ENCODE measurements at regions not wholly inside any gene's neighbourhood (a gene's known extent, or its start where the extent isn't known, plus 50 kb on each side); places are given as distances from the start of the nearest gene placed in this dataset.

DNA sequence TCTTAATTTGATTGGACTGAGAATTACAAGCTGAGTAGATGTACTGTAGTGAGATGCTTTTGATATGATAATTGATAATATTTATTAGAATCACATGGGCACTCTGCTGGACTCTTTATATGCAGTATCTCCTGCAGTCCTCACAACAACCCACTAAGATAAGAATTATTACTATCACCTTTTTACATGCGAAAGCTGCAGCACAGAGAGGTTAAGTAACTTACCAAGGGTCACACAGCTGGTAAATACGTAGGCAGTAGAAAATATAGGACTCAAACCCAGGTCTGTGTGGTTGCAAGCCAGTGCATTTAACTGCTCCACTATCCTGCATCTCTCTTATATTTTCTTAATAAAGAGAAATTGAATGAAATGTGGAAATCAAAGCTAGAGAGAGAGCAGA is 392.8 kb upstream of the RORA start:
- H3K27me3 Mint-ChIP-seq (ENCODE audit: insufficient read depth, unreplicated experiment): peaks cover 9% of the 10 kb centered on the region
- DNase-seq: no peak
- H3K9me3 Mint-ChIP-seq (ENCODE audit: unreplicated experiment): peaks cover 6% of the 10 kb centered on the region
- no TSS peak for BruUV-seq (replicated peaks)
- H3K4me3 ChIP-seq (ENCODE audit: low read depth, low read length): no peak overlapping the region
- intact Hi-C loops (cut with micrococcal nuclease; ENCODE audit: unreplicated experiment): loop anchor here (10.0 kb wide), 1 partner anchor 213 kb away; no protein-coding TSS in a partner anchor
- no peak overlapping the region for H3K27ac Mint-ChIP-seq (ENCODE audit: unreplicated experiment)
- no peaks in the 10 kb centered on the region for H3K9me3 ChIP-seq
- CTCF ChIA-PET: no interaction called here
- POLR2A ChIA-PET: no interaction called here
- no peaks in the 10 kb centered on the region for H3K27me3 ChIP-seq (replicated peaks; ENCODE audit: control insufficient read depth, insufficient read depth, low read length)
- no peaks in the 10 kb centered on the region for H3K36me3 ChIP-seq (ENCODE audit: control insufficient read depth, insufficient read depth, low read length)
- H3K4me1 Mint-ChIP-seq (ENCODE audit: low read depth, unreplicated experiment): no peaks in the 10 kb centered on the region
- no peaks in the 10 kb centered on the region for H3K36me3 Mint-ChIP-seq (ENCODE audit: insufficient read depth, unreplicated experiment)
- no peak overlapping the region for H3K4me3 Mint-ChIP-seq (ENCODE audit: unreplicated experiment)
- H3K4me1 ChIP-seq: no peaks in the 10 kb centered on the region
- no peak for TF ChIP-seq CTCF (IDR thresholded peaks at IDR 0.05; ENCODE audit: insufficient read depth in 1 of 2, low read depth in 1 of 2, low read length in 1 of 2, severe bottlenecking in 1 of 2, unreplicated experiment in 1 of 2)

DNA sequence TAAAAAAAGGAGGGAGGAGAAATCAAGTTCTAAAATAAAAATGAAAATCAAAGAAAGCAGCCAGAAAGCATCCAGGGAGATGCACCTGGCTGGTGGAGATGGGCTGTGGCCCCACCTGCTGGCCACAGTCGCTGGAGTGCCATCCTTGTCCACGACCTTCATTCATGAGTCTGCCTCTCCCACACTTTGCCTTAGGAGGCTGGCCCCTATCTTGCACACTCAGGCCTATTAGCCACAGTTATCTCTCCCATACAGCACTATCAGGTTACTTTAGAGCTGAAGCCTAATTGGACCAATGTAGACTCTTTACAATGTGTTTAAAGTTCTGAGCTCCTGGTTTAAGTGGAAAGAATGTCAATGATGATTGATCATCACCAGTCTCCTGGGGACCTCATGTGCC is 392.0 kb upstream of the RORA start:
- ChIA-PET POLR2A (no interaction called here), CTCF (no interaction called here)
- Mint-ChIP-seq H3K27ac (ENCODE audit: unreplicated experiment) (no peak overlapping the region), H3K27me3 (ENCODE audit: insufficient read depth, unreplicated experiment) (peaks cover 9% of the 10 kb centered on the region), H3K9me3 (ENCODE audit: unreplicated experiment) (peaks cover 10% of the 10 kb centered on the region), H3K36me3 (ENCODE audit: insufficient read depth, unreplicated experiment) (no peaks in the 10 kb centered on the region), H3K4me1 (ENCODE audit: low read depth, unreplicated experiment) (no peaks in the 10 kb centered on the region), H3K4me3 (ENCODE audit: unreplicated experiment) (no peak overlapping the region)
- Histone ChIP-seq H3K27me3 (replicated peaks; ENCODE audit: control insufficient read depth, insufficient read depth, low read length) (no peaks in the 10 kb centered on the region), H3K36me3 (ENCODE audit: control insufficient read depth, insufficient read depth, low read length) (no peaks in the 10 kb centered on the region), H3K9me3 (no peaks in the 10 kb centered on the region), H3K4me3 (ENCODE audit: low read depth, low read length) (no peak overlapping the region), H3K4me1 (no peaks in the 10 kb centered on the region)
- BruUV-seq (replicated peaks): no TSS peak
- intact Hi-C loops (cut with micrococcal nuclease; ENCODE audit: unreplicated experiment): loop anchor here (10.0 kb wide), 1 partner anchor 214 kb away; no protein-coding TSS in a partner anchor
- TF ChIP-seq CTCF (IDR thresholded peaks at IDR 0.05; ENCODE audit: insufficient read depth in 1 of 2, low read depth in 1 of 2, low read length in 1 of 2, severe bottlenecking in 1 of 2, unreplicated experiment in 1 of 2): peak; percentile 47 to 64
- DNase-seq: peak; percentile 45 to 50

DNA sequence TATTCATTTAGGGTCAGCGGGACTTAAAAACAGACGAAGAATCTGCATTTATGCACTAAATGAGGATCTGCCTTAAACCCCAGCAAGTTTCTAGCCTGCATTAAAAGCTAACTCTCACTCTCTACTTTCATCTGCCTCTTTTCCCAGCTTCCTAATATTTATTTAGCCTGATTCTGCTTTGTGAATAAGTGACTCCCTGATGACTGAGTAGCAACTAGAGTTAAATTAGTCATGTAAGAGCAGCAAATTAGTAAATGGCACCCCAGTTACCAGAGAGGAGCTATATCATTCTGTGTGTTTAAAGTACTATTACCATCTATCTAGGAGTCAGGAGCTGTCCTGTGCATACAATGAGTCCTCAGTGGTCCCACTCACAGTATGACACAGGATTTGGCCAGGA is 391.0 kb upstream of the RORA start:
- Mint-ChIP-seq H3K9me3 (ENCODE audit: unreplicated experiment) (peaks cover 10% of the 10 kb centered on the region), H3K27me3 (ENCODE audit: insufficient read depth, unreplicated experiment) (peaks cover 9% of the 10 kb centered on the region), H3K4me3 (ENCODE audit: unreplicated experiment) (no peak overlapping the region), H3K36me3 (ENCODE audit: insufficient read depth, unreplicated experiment) (no peaks in the 10 kb centered on the region), H3K27ac (ENCODE audit: unreplicated experiment) (no peak overlapping the region), H3K4me1 (ENCODE audit: low read depth, unreplicated experiment) (no peaks in the 10 kb centered on the region)
- Histone ChIP-seq H3K4me3 (ENCODE audit: low read depth, low read length) (no peak overlapping the region), H3K9me3 (no peaks in the 10 kb centered on the region), H3K36me3 (ENCODE audit: control insufficient read depth, insufficient read depth, low read length) (no peaks in the 10 kb centered on the region), H3K27me3 (replicated peaks; ENCODE audit: control insufficient read depth, insufficient read depth, low read length) (no peaks in the 10 kb centered on the region), H3K4me1 (no peaks in the 10 kb centered on the region)
- no peak for TF ChIP-seq CTCF (IDR thresholded peaks at IDR 0.05; ENCODE audit: insufficient read depth in 1 of 2, low read depth in 1 of 2, low read length in 1 of 2, severe bottlenecking in 1 of 2, unreplicated experiment in 1 of 2)
- intact Hi-C loops (cut with micrococcal nuclease; ENCODE audit: unreplicated experiment): loop anchor here (10.0 kb wide), 1 partner anchor 215 kb away; no protein-coding TSS in a partner anchor
- ChIA-PET POLR2A (interaction anchor here (0.6 kb wide), 1 partner anchor 402 kb away, joined by 3 read pairs; no protein-coding TSS in a partner anchor), CTCF (interaction anchor here (0.6 to 1.2 kb wide), 3 partner anchors 42 to 425 kb away, joined by 3 to 4 read pairs (median 4); no protein-coding TSS in a partner anchor)
- DNase-seq: no peak
- no TSS peak for BruUV-seq (replicated peaks)

Measured in Caco-2 (cell line).